GM21825 (cell line): ENCODE measurements at regions not wholly inside any gene's neighbourhood (a gene's known extent, or its start where the extent isn't known, plus 50 kb on each side); places are given as distances from the start of the nearest gene placed in this dataset.

Experiments used
- ATAC-seq: cut with Tn5 transposase; IDR thresholded peaks from one replicate; pipeline ENCODE4 v1.9.1; 2021; ENCODE audit warnings: mild to moderate bottlenecking, moderate library complexity; ENCODE audit not compliant: unreplicated experiment

DNA sequence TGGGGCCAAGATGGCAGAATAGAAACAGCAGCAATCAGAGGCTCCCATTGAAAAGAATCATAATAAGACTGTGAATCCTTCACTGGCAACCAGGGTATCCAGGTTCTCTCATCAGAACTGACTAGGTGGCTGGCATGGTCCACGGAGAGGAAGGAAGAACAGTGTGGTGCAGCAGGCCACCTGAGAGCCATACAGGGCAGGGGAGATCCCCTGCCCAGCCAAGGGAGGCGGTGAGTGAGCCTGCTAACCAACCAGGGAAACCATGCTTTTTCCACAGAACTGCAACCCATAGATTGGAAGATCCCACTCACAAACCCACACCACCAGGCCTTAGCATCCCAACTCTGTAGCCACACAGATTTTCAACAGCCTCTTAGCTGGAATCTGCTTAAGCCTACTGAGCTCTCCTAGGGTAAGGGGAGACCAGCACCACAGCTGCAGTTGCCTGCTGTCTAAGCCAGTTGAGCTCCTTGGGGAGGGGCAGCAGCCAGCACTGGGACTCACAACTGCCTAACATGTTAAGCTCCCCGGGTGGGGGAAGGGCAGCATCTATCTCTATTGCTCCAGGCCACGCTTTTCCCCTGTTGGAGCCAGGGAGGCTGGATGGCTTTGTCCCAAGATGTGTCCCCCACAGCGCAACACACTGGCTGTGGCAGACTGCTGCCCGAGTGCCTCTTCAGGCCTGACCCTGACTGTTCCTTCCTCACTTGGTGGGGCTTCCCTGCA, 342.6 kb upstream of the CCDC196 start:
- no peak for ATAC-seq

DNA sequence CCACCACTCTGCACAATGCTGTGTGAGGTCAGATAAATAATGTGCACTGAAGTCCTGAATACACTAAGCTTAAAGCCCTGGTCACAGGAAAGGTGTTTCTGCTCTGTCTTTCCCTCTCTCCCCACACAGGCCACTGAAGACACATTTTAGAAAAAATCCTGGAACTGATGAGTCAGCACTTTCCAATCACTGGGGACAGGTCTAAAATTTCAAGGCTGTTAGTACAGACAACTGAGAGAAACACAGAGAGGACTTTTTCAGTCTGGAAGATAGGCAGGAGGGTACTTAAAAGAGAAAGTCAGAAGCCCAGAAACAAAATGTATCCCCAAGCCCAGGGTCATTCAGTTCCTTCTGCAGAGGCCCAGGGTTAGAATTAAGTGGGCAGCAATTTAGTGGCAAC, 333.9 kb upstream of the CCDC196 start:
- ATAC-seq, result no peak

DNA sequence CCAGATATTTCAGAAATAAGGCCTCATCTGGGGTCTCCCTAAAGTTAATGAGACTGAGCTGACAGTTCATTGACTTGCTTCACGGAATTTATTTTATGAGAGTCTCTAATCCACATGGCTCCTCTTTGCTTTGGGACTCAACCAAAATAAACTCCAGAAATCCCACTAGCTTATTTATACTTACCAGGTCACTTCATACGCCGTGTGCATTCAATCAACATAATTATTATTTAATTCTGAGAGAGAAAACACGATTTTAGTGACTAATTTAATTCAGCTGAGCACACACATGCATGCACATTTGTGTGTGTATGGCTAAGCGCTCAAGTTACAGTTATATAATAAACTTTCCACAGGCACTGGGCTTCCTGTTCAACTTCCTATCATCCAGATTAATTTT, 333.4 kb upstream of the CCDC196 start:
- no peak for ATAC-seq

DNA sequence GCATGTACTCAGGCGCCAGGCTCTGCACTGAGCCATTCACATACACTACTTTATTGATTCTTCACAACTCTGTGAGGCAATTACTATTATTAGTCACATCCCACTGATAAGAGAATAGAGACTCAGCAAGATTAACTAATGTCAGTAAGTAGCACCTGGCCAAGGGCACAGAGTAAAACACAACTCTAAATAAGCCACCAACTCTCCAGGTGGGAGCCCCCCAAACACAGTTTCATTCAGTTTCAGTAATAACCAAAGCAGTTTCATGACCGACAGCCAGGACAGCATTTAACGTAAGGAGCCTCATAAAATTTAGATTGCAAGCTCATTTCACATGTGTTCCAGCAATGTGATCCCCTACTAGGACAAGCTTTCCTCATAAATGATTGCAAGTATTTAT, 323.1 kb upstream of the CCDC196 start:
- no peak for ATAC-seq

DNA sequence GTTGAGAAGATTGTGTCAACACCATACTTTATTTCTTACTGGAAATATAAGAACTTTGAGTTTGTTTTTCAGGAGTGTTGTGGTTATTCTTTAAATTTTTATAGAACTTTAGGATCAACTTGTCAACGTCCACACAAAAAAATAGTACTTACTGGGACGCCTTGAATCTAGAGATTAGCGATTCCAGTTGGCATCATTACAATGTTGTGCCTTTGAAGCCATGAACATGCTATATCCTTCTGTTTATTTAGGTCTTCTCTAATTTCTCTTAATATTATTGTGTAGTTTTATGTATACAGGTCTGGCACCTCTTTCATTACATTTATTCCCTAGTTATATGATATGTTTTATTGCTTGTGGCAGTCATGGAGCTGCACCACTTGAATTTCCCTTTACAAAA, 320.8 kb upstream of the CCDC196 start:
- ATAC-seq, result no peak

DNA sequence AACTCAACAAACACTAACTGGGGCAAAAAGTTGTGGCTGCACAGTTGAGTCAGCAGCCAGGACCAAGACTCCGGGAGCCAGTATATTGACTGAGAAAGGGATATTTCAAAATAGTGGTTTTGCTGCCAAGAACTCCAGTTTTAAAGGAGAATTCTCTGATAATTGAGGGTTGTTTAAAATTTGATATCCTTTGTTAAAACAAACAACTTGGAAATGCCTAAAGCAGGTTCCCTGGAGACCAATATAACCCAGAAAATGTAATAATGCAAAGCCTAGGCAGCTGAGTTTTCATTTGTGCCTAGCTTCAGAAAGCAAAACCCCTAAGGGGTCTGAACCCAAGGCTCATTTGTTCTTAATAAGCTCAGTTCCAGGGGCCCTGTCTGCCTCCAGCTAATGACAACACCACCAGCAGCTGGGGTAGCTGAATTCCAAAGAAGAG, 311.7 kb upstream of the CCDC196 start:
- no peak for ATAC-seq

DNA sequence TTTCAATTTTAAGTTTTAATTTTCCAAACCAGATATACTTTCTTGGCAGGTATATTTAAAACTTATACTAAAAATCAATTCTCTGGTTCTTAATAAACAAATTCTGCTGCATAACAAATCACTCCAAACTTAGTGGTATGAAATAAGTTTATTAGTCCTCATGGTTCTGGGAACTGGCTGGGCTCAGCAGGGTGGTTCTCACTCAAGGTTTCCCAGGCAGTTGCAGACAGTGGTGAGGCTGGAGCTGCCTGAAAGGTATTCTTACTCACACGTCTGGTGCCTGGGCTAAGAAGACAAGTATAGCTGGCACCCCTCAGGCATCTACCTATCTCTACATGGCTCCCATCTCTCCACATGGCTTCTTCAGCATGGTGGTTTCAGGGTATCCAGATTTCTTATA, 308.2 kb upstream of the CCDC196 start:
- no peak for ATAC-seq

DNA sequence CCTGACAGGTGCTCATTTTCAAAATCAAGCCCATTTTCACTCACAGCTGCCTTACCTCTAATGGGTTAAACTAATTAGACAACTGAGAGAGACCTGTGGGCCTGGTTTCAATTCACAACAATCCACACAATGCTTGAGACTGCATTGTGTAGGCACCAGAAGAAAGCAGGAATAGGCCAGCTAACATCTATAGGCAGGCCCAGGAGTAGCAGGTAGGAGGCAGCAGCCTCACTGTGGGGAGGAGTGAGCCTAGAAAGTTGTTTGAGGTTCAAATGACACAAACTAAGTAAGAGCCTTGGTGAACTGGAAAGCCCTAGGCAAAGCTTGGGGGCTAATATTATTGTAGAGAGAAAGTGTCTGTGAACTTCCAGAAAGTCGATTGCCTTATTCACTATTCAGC, 289.5 kb upstream of the CCDC196 start:
- ATAC-seq, result no peak

DNA sequence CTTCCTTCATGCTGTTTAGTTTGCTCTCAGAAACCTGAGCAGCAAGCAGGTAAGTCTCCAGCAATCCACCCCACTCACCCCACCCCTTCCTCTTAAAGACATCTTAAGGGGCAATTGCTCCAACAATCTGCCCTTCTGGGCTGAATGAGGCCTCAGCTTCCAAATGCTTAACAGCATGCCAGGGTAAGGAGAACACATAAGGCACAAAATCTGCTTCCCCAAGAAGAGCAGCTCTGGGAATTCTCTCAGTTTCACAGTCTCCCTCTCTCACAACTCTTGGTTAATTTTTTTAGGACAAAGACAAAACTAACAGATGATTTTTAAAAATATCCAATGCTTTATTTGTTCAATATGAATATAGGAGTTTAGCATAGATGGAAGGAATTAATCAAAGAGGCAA, 288.9 kb upstream of the CCDC196 start:
- no peak for ATAC-seq

DNA sequence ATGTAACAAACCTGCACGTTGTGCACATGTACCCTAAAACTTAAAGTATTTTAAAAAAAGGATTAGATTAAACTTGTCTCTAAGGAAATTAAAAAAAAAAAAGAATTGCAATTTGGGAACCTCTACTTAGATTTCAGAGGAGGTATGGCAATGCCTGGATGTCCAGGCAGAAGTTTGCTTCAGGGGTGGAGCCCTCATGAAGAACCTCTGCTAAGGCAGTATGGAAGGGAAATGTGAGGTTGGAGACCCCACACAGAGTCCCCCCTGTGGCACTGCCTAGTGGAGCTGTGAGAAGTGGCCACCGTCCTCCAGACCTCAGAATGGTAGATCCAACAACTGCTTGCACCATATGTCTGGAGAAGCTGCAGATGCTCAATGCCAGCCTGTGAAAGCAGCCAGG, 279.6 kb upstream of the CCDC196 start:
- ATAC-seq, result no peak

DNA sequence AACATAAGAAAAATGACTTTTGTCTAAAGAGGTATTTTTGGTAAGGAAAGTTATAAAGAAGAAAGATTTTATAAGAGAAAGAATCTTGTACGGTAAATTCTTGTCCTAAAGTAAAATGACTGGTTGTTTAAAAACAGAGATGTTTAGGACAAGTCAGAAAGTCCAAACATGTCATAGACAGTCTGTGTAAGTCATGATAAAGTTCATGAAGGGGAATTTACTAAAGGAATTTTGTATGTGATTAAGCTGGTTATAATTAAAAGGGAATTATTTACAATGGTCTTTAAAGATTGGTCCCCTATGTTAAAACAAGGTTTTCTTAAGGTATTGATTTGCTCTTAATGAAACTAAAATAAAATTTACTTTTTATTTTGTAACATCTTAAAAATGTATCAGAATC, 269.4 kb upstream of the CCDC196 start:
- ATAC-seq, result no peak

DNA sequence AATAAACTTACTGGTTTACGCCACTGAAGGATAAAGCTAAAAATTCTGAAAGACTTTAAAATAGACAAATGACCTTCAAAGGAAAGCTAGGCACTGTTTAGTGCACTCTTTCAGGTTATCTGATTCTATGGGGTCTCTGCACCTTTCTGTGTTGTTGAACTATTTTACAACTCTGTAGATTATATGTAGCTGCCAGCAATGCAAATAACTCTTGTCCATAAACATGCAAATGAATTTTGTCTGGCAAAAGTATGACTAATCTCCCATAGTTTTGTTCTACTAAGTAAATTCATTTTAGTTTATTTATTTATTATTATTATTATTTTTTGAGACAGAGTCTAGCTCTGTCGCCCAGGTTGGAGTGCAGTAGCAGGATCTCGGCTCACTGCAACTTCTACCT, 266.3 kb upstream of the CCDC196 start:
- ATAC-seq, result no peak

DNA sequence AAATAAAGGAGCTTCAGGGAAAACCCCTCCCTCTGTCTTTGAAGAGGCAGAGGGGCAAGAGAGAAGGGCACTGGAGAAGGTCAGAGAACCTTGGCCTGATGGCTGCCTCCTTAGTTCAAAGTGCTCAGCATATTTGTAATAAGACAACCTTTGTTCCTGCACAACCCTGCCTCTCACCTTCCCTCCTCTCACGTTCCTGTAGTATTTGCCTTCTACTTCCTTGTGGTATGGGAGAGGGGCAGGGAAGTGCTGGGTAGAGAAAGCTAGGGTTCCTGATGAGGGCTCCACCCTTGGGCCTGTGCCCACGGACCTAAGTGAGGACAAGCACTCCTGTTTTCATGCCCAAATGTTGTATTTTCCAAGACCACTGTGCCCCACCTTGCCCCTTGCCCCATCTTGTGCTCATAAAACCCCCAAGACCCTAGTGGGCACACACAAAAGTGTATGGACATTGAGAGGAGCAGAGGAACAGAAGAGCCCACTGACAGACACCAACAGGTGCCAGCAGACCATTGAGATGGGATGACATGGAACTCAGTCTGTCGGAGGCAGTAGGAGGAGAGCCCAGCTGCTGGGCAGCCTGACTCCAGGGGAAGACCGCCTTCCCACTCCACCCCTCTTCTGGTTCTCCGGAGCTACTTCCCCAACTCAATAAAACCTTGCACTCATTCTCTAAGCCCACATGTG, 261.5 kb upstream of the CCDC196 start:
- ATAC-seq, result no peak

DNA sequence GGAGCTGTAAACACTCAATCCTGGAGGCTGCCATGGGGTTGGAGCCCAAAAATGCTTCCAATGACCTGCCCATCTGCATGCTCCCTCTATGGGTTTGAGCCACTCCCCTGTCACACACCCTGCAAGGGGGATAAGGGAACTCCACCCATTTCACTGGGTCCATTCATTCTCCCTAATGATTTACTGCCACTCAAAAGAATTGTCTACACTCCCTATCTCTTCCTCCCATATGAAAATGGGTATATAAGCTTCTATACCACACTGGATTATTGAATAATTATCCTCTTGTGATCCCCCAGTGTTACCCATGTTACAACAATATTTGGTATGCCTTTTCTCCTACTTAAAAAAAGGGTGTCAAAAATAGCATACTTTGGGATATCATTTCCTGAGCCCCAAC, 260.8 kb upstream of the CCDC196 start:
- no peak for ATAC-seq

DNA sequence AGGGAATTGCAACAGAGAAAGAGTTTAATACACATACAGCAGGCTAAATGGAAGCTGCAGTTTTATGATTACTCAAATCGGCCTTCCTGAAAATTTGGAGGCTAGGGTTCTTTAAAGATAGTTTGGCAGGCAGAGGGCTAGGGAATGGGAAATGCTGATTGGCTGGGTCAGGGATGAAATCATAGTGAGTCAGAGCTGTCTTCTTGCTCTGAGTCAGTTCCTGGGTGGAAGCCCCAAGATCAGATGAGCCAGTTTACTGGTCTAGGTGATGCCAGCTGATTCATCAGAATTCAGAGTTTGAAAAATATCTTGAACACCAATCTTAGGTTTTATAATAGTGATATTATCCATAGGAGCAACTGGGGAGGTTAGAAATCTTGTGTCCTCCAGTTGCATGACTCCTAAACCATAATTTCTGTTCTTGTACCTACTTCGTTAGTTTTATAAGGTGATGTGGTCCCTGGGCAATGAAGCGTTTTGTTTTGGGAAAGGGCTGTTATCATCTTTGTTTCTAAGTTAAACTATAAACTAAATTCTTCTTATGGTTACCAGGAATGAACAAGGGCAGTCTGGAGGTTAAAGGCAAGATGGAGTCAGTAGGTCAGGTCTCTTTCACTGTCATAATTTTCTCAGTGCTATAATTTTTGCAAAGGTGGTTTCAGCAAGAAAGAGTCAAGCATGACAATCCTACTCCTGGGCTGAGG, 257.8 kb upstream of the CCDC196 start:
- ATAC-seq, result no peak

DNA sequence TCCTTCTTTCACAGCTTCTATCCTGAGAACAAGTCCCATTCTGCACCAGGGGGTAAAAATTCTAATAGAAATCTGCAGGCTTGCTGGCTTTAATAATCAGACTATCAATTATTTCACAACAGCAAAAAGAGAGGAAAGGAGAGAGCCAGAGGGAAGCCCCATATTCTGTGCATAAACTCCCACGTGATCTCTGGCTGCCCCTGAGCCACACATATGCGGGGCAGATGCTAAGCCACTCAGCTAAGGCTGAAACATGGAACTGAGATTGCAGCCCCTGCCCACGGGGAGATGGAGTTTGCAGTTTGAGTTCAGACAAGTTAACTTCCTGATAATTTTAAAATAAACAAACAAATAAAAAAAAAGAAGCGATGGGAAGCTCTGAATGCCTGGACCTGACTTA, 254.4 kb upstream of the CCDC196 start:
- no peak for ATAC-seq

DNA sequence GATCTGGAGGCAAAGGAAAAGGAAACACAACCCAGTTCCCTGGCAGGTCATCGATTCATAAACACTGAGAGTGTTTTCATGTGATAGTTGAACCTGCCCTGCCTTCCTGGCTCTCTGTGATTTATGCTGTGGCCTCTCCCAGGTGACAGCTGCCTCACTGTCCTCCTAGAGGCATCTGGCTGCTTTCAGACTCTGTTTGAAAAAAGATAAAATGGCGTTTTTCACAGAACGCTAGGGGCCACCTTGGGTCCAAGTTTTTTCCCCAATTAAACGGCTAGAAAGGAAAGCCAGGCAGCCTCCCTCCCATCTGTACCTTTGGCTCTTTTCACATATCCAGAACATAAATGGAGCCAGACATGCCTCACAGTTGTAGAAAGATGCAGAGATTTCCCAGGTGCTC, 252.6 kb upstream of the CCDC196 start:
- ATAC-seq, result no peak

DNA sequence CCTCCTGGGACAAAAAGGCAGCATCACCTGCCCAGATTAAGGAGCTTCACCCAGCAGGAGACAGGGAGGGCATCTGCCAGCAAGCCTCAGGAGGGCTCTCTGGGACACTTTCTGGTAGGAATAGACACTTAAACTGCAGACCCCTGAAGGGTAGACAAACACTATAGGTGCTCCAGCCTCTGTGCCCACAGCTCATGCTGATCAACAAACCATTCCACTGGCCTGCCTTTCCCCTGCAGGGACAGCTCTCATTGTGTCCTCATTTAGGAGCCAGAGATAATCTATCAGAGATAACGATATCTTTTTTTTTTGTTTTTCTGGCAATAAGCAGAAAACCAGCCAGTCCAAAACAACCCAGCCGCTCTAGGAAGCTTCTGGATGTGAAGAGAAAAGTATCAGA, 251.8 kb upstream of the CCDC196 start:
- no peak for ATAC-seq

DNA sequence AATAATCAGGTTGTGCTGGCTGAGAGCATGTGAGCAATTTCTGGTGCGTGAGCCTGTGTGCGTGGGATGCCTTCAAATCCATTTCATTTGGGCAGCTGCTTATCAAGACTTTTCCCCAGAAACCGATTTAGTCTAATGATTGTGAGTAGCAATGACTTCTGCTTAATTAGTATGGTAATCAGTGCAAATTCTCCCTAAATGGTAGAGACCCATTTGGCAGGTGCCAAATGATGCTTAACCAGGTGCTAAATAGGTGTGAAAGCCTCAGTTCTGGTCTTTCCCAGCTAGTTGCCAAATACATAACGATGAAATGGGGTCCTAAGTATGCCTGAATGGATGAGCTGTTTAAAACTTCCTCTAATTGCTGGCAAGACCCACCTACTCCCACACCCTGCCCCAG, 248.4 kb upstream of the CCDC196 start:
- ATAC-seq, result no peak

DNA sequence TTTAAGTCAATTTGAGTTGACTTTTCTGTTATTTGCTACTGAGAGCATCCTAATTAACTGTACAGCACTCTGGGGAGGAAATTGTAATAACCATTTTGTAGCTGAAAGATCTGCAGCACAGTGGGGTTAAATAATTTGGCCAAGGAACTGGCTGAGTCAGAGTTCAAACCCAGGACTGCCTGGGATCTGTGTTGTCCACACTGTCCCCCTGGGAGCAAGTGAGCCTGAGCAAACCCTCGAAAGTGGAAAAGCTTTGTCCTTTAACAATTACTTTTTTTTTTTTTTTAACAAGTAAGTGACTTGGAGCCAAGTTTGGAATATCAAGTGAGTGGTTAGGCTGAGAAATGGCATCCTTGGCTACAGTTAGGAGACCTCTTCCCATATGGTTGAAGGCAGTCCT, 247.2 kb upstream of the CCDC196 start:
- no peak for ATAC-seq

DNA sequence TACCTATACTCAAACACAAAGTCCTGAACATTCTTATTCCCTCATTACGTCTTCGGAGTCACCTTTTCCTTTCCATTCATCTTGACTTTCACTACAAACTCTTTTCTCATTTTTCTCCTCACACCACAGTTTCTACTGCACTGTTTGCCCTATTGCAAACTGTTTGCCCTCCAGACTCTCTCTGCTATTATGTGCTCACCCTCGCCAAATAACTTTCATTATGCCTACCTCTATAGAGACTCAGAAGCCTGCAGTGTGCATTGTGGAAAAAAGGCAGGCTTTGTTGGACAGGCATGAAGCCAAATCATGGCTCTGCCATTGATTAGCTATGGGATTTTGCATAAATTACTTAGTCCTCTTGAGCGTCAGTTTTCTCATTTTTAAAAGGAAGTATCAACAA, 246.6 kb upstream of the CCDC196 start:
- ATAC-seq, result no peak

DNA sequence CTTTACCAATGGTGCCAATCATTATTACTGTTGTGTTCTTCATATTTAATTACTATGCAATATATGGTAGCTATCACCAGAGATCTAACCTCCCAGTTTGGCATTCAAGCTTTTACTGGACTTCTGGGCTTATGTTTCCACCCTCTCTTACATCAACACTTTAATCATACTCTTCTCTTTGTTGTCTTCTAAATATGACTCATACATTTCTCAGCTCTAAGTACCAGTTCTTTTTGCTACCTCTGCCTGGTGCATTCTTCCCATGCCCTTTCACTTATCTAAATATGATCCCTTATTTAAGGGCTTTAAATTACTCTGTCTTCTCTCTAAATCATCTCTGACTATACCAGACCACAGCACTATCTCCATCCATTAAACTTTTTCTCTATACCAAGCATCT, 246.1 kb upstream of the CCDC196 start:
- ATAC-seq, result no peak
